GM18507 (cell line): ENCODE measurements at regions not wholly inside any gene's neighbourhood (a gene's known extent, or its start where the extent isn't known, plus 50 kb on each side); places are given as distances from the start of the nearest gene placed in this dataset.
"Not testable (repeated sequence)": the region's sequence is repeated elsewhere in the genome, so short reads cannot be mapped to it uniquely, and the experiment has no call there.

Experiments used
- DNase-seq: peaks from one replicate; pipeline ENCODE4 v3.0.0; 2011; ENCODE audit warnings: low read depth; ENCODE audit not compliant: insufficient read length; ENCODE audit errors: extremely low spot score
- FAIRE-seq: peaks from 2 replicates; lab custom pipeline; 2011; peaks lifted over from hg19 to GRCh38; lab: Jason Lieb, UNC

DNA sequence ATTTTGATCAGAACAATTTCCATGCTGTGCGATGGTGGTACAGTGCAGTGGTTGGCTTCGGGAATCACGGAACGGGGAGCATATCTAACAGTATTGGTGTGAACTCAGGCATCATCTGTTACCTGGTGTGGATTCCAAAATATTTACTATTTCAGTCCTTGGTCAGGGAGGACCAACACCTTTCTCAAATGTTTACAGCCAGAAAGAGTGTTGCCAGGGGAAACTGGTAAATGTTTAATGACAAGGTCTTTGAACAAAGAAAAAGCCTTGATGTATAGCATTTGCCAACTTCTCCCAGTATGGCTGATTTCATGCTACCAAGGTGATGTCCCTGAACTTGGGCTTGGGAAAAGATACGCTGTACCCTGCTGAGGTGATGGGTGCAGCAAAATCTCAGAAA lies 145.6 kb upstream of the POC5 start:
- FAIRE-seq: no peak
- no peak for DNase-seq

DNA sequence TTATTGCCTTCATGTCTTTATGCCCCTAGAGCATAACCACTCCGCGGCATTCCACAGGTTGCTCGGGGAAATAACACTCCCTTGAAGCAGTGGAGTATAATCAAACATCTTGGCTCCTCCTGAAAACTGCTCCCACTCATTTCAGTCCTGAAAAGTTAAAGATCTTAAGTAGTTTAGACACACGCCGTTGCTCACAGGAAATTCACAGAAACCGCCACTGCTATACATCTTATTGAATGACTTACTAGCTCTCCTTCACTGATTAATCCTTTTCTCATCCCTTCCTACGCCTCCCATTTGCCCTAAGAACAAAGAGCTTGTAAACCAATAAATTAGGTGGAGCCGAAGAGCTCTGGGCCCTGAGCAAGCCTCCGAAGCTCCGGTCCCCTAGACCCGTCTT lies 142.4 kb upstream of the POC5 start:
- not testable (repeated sequence) for DNase-seq, FAIRE-seq

GRCh38 chr5:75856056-75856455 lies 138.8 kb upstream of the POC5 start:
- FAIRE-seq (no peak), DNase-seq (no peak)

GRCh38 chr5:75848077-75848476 lies 130.8 kb upstream of the POC5 start:
- DNase-seq: no peak
- FAIRE-seq: no peak

- FAIRE-seq: peak; percentile 94
- peak; percentile 32 for DNase-seq
Observed at GRCh38 chr5:75847561-75848021, 130.4 kb upstream of the POC5 start.

GRCh38 chr5:75844301-75844700 lies 127.1 kb upstream of the POC5 start:
- no peak for FAIRE-seq
- DNase-seq: no peak

DNA sequence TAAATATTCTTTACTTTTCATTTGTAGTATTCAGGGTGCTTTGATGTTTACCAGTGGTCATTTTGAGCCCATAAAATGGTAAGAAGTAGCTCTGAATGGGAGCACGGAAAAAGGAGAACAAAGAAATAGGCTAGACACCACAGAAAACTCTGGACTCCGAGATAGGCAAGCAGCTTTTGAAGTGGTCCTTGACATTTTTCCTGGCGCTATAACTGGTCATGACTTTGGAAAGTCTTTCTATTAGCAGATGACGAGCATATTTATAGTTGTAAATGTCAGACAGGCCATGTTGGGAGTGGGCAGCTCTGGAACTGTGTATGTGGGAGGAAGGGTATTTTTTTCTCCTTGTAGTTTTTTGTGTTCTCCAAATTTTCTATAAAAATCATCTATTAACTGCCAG lies 126.1 kb upstream of the POC5 start:
- DNase-seq: no peak
- FAIRE-seq: no peak

- FAIRE-seq (no peak), DNase-seq (no peak)
Observed at GRCh38 chr5:75839547-75839946, 122.3 kb upstream of the POC5 start.

DNA sequence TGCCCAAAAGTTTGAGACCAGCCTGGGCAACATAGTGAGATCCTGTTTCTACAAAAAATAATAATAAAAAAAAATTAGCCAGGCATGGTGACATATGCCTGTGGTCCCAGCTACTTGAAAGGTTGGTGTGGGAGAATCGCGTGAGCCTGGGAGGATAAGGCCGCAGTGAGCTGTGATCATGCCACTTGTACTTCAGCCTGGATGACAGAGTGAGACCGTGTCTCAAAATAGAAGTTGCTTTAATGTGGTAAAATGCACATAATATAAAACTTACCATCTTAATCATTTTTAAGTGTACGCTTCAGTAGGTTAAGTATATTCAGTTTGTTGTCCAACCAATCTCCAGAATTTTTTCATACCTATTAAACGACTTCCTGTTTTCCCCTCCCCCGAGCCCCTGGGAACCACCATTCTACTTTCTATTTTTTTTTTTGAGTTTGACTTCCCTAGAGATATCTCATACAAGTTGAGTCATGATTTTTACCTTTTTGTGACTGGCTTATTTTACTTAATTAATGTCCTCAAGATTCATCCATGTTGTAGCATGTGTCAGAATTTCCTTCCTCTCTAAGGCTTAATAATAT lies 120.1 kb upstream of the POC5 start:
- no peak for DNase-seq
- peak; percentile 5 for FAIRE-seq

DNA sequence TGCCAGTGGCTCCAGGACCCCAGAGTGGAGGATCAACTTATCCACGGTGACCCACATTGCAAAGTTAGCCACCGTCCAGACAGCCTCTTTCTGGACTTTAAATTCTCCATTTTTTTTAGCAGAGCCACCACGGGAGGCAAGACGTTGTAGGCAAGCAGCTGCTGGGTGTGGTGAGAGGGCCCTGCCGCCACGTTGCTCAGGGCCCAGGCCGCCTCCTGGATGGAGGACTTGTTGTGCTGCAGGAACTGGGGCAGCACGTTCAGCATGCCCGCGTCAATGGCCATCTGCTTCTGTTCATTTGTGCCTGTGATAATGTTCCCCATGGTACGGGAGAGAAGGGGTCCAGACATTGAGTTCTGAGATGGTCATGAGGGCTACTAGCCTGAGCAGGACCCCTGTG lies 114.3 kb upstream of the POC5 start:
- FAIRE-seq (no peak), DNase-seq (no peak)

DNA sequence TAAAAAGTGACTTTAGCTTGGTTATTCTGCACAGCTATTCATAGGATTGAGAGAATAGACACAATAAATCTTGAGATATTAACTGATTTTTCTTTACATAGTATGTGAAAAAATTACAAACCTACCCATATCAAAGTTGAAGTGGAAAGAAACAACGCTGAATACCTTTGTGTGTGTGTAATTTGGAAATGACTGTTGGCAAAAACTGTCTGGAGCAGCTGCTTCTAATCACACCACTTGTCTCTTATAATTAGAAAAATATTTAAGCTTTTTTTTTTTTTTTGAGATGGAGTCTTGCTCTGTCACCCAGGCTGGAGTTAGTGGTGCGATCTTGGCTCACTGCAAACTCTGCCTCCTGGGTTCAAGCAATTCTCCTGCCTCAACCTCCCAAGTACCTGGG lies 110.8 kb upstream of the POC5 start:
- FAIRE-seq (no peak), DNase-seq (no peak)

DNA sequence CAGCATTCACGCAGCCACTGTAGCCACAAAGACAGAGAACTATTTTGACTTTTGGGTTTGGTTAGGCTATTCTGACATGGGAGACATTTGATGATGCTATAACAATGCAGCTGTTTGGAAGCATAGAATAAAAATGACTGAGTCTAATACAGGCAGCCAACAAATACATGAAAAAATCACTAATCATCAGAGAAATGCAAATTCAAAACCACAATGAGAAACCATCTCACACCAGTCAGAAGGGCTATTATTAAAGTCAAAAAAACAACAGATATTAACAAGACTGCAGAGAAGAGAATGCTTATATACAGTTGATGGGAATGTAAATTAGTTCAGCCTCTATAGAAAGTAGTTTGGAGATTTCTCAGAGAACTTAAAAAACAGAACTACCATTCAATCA lies 107.1 kb upstream of the POC5 start:
- FAIRE-seq: peak; percentile 57

GRCh38 chr5:75823811-75824210 lies 106.6 kb upstream of the POC5 start:
- FAIRE-seq (no peak), DNase-seq (no peak)

More for the DNA sequence above, 107.1 kb upstream of the POC5 start:
- no peak for DNase-seq

GRCh38 chr5:75818661-75819060 lies 101.4 kb upstream of the POC5 start:
- FAIRE-seq: no peak

GRCh38 chr5:75799695-75800094 lies 82.5 kb upstream of the POC5 start:
- not testable (repeated sequence) for FAIRE-seq, DNase-seq

More at GRCh38 chr5:75818661-75819060, 101.4 kb upstream of the POC5 start:
- DNase-seq: no peak

DNA sequence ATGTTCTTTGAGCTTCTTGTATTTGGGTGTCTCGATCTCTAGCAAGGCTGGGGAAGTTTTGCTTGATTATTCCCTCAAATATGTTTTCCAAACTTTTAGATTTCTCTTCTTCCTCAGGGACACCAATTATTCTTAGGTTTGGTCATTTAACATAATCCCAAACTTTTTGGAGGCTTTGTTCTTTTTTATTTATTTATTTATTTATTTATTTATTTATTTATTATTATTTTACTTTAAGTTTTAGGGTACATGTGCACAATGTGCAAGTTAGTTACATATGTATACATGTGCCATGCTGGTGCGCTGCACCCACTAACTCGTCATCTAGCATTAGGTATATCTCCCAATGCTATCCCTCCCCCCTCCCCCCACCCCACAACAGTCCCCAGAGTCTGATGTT lies 52.1 kb upstream of the POC5 start:
- DNase-seq, FAIRE-seq: not testable (repeated sequence)
